Hepatocyte (in vitro differentiated cells): ENCODE measurements at regions not wholly inside any gene's neighbourhood (a gene's known extent, or its start where the extent isn't known, plus 50 kb on each side); places are given as distances from the start of the nearest gene placed in this dataset.

Experiments
- DNase-seq: peaks from one replicate; pipeline ENCODE4 v3.0.0-alpha.2; 2016; ENCODE audit warnings: low spot score
- H2AFZ ChIP-seq: fragments of 200-600 bp; sonication (generic); 2 replicates; pipeline ENCODE4 v1.6.0; 2016; ENCODE audit warnings: antibody characterized with exemption, mild to moderate bottlenecking
- H3K27ac ChIP-seq: fragments of 200-600 bp; sonication (generic); 2 replicates; pipeline ENCODE4 v1.5.1; 2016; ENCODE audit warnings: mild to moderate bottlenecking
- H3K27me3 ChIP-seq: fragments of 200-600 bp; sonication (generic); 2 replicates; pipeline ENCODE4 v1.6.1; 2016
- H3K36me3 ChIP-seq: fragments of 200-600 bp; sonication (generic); replicated peaks from 2 replicates; pipeline ENCODE4 v1.5.1; 2016; ENCODE audit warnings: low read depth; ENCODE audit not compliant: insufficient read depth
- H3K4me1 ChIP-seq: fragments of 200-600 bp; sonication (generic); 2 replicates; pipeline ENCODE4 v1.5.1; 2016; ENCODE audit warnings: mild to moderate bottlenecking, moderate library complexity; ENCODE audit not compliant: insufficient read depth
- H3K4me2 ChIP-seq: fragments of 200-600 bp; sonication (generic); 2 replicates; pipeline ENCODE4 v1.6.0; 2016
- H3K4me3 ChIP-seq: fragments of 200-600 bp; sonication (generic); 2 replicates; pipeline ENCODE4 v1.5.1; 2016; ENCODE audit warnings: mild to moderate bottlenecking
- H3K79me2 ChIP-seq: fragments of 200-600 bp; sonication (generic); 2 replicates; pipeline ENCODE4 v1.6.0; 2017; ENCODE audit warnings: mild to moderate bottlenecking
- H3K9me2 ChIP-seq: fragments of 200-600 bp; sonication (generic); replicated peaks from 2 replicates; pipeline ENCODE4 v1.6.0; 2017; ENCODE audit warnings: mild to moderate bottlenecking; ENCODE audit not compliant: insufficient read depth
- H3K9me3 ChIP-seq: fragments of 200-600 bp; sonication (generic); 2 replicates; pipeline ENCODE4 v1.5.1; 2016; ENCODE audit warnings: low read depth, mild to moderate bottlenecking
- H4K20me1 ChIP-seq: fragments of 200-600 bp; sonication (generic); 2 replicates; pipeline ENCODE4 v1.6.0; 2016; ENCODE audit warnings: mild to moderate bottlenecking; ENCODE audit not compliant: insufficient read depth, poor library complexity, severe bottlenecking
- CTCF ChIP-seq: fragments of 200-600 bp; sonication (generic); IDR thresholded peaks from 2 replicates; pipeline ENCODE4 v1.5.1; 2016; ENCODE audit warnings: antibody characterized with exemption, mild to moderate bottlenecking; ENCODE audit not compliant: poor library complexity
- EZH2 ChIP-seq: fragments of 200-600 bp; sonication (generic); IDR thresholded peaks from 2 replicates; pipeline ENCODE4 v1.6.1; 2016; ENCODE audit warnings: antibody characterized with exemption, mild to moderate bottlenecking, borderline replicate concordance
- EZH2phosphoT487 ChIP-seq: fragments of 200-600 bp; sonication (generic); IDR thresholded peaks from one replicate; pipeline ENCODE4 v1.6.1; 2018; ENCODE audit warnings: antibody characterized with exemption, mild to moderate bottlenecking, low read depth, moderate library complexity; ENCODE audit not compliant: unreplicated experiment, severe bottlenecking
- WGBS: methylation state at CpG from one replicate; pipeline ENCODE4 v1.1.6; 2016; ENCODE audit warnings: low lambda C conversion rate; ENCODE audit errors: missing lambda C conversion rate; 5-methylcytosine and 5-hydroxymethylcytosine counted together

DNA sequence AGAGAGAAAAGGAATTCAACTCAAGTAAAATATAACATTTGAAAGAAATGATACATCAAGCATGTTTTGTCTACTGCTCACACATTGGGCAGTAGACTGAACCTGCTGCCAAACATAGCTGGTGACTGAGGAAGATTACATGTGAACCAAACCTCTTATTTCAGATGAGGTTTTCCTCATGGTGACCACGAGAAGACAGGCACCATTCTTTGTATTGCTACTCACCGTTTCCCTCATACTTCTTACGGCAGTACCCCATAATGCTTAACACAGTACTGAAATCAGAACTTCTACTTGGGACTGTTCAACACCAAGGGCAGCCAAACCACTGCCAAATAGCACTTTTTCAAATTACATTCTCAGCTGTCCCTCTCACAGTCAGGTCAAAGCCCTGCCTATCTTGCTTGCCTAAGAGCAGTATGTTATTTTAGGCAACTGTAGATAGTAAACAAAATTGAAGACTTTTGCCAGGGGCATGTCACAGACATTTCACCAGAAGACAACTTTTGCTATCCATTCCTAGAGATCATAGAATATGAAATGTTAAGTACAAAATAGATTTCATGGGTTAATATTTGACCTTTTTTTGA is 167.1 kb upstream of the DOK6 start:
- no peak for DNase-seq
- no peaks in the 10 kb centered on the region for H3K4me1 ChIP-seq
- no peak overlapping the region for H3K4me2 ChIP-seq
- no peaks in the 10 kb centered on the region for H3K36me3 ChIP-seq
- 88% methylated on average over 3 of the region's 3 CpGs for WGBS
- no peak overlapping the region for H3K27ac ChIP-seq
- no peak overlapping the region for H2AFZ ChIP-seq
- no peak overlapping the region for H3K4me3 ChIP-seq
- TF ChIP-seq EZH2 (no peak), CTCF (no peak), EZH2phosphoT487 (no peak)
- H4K20me1 ChIP-seq = no peaks in the 10 kb centered on the region
- H3K9me2 ChIP-seq = no peaks in the 10 kb centered on the region
- no peaks in the 10 kb centered on the region for H3K9me3 ChIP-seq
- no peaks in the 10 kb centered on the region for H3K27me3 ChIP-seq
- H3K79me2 ChIP-seq = no peaks in the 10 kb centered on the region

GRCh38 chr18:69239849-69240674 is 160.6 kb upstream of the DOK6 start:
- Histone ChIP-seq H3K36me3 (no peaks in the 10 kb centered on the region), H3K9me2 (no peaks in the 10 kb centered on the region), H3K4me3 (no peak overlapping the region), H3K79me2 (no peaks in the 10 kb centered on the region), H2AFZ (no peak overlapping the region), H3K9me3 (no peaks in the 10 kb centered on the region), H3K27me3 (no peaks in the 10 kb centered on the region), H3K27ac (no peak overlapping the region), H3K4me2 (no peak overlapping the region), H3K4me1 (no peaks in the 10 kb centered on the region), H4K20me1 (no peaks in the 10 kb centered on the region)
- no peak for DNase-seq
- 52% methylated on average over 4 of the region's 4 CpGs for WGBS
- TF ChIP-seq CTCF = no peak
- no peak for TF ChIP-seq EZH2phosphoT487
- TF ChIP-seq EZH2 = no peak

- TF ChIP-seq CTCF = no peak
- TF ChIP-seq EZH2phosphoT487 = no peak
- TF ChIP-seq EZH2 = no peak
- Histone ChIP-seq H2AFZ (no peak overlapping the region), H3K79me2 (no peaks in the 10 kb centered on the region), H3K4me2 (no peak overlapping the region), H3K27ac (no peak overlapping the region), H3K27me3 (no peaks in the 10 kb centered on the region), H3K4me3 (no peak overlapping the region), H3K4me1 (no peaks in the 10 kb centered on the region), H3K9me2 (no peaks in the 10 kb centered on the region), H3K36me3 (no peaks in the 10 kb centered on the region), H3K9me3 (no peaks in the 10 kb centered on the region), H4K20me1 (no peaks in the 10 kb centered on the region)
- no peak for DNase-seq
- 77% methylated on average over 4 of the region's 4 CpGs for WGBS
Observed at GRCh38 chr18:69246027-69246426, 154.7 kb upstream of the DOK6 start.
